ENCODE measurements at regions not wholly inside any gene's neighbourhood (a gene's known extent, or its start where the extent isn't known, plus 50 kb on each side); places are given as distances from the start of the nearest gene placed in this dataset.

GRCh38 chr6:167564416-167565250 is 239.7 kb downstream of the TTLL2 start:
- no peak for TF ChIP-seq POLR2A (IDR thresholded peaks at IDR 0.05; ENCODE audit: low read depth, low read length)
- no peak for TF ChIP-seq SPI1 (IDR thresholded peaks at IDR 0.05; ENCODE audit: low read depth, low read length)
- TF ChIP-seq TAF1 (IDR thresholded peaks at IDR 0.05; ENCODE audit: low read depth, low read length), result no peak
- no peak for TF ChIP-seq PAX5 (IDR thresholded peaks at IDR 0.05; ENCODE audit: insufficient read depth, low read length, severe bottlenecking)
- TF ChIP-seq POU2F2 (IDR thresholded peaks at IDR 0.05; ENCODE audit: low read depth, low read length), result no peak
- no peak for TF ChIP-seq POLR2AphosphoS5 (IDR thresholded peaks at IDR 0.05; ENCODE audit: low read depth, low read length)

GRCh38 chr6:167565388-167565787 is 240.5 kb downstream of the TTLL2 start:
- no peak for TF ChIP-seq POLR2A (IDR thresholded peaks at IDR 0.05; ENCODE audit: low read depth, low read length)
- TF ChIP-seq POLR2AphosphoS5 (IDR thresholded peaks at IDR 0.05; ENCODE audit: low read depth, low read length), result no peak
- no peak for TF ChIP-seq PAX5 (IDR thresholded peaks at IDR 0.05; ENCODE audit: insufficient read depth, low read length, severe bottlenecking)
- TF ChIP-seq POU2F2 (IDR thresholded peaks at IDR 0.05; ENCODE audit: low read depth, low read length), result no peak
- TF ChIP-seq TAF1 (IDR thresholded peaks at IDR 0.05; ENCODE audit: low read depth, low read length), result no peak
- TF ChIP-seq SPI1 (IDR thresholded peaks at IDR 0.05; ENCODE audit: low read depth, low read length), result no peak
- FAIRE-seq (no peak), DNase-seq (ENCODE audit: insufficient read length, low spot score) (no peak)

More at GRCh38 chr6:167564416-167565250, 239.7 kb downstream of the TTLL2 start:
- DNase-seq (ENCODE audit: insufficient read length, low spot score) (no peak), FAIRE-seq (no peak)

DNA sequence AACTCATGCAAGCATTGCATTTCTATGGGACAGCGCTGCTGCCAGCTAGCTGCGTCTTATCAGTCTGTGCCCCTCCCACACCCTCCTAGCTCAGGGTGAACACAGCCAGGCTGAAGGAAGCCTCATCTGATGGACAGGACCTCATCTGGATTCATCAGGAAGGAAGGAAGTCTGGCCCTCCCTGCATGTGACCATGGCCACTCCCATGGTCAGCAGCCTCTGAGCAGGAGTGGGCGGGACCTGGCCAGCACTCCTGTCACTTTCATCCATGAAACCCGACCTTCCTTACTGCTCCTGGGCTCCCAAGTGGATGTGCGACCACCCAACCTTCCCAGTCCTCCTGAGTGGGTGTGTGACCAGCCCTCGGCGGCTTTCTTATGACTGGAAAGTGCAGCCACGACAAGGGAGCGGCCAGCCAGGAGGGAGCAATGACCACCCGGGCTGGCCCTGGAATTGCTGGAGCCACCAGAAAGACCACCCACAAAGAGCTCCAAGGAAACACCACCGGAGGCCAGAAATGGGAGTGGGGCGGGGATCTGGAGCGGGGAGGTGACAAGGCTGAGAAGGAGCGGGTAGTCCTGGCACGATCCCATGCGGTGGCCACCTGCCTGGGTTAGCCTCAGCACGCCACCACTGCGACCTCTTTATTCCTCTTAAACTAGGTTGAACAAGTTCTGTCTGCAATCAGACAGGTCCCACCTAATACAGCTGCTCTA is 241.2 kb downstream of the TTLL2 start:
- no peak for FAIRE-seq
- no peak for DNase-seq (ENCODE audit: insufficient read length, low spot score)

DNA sequence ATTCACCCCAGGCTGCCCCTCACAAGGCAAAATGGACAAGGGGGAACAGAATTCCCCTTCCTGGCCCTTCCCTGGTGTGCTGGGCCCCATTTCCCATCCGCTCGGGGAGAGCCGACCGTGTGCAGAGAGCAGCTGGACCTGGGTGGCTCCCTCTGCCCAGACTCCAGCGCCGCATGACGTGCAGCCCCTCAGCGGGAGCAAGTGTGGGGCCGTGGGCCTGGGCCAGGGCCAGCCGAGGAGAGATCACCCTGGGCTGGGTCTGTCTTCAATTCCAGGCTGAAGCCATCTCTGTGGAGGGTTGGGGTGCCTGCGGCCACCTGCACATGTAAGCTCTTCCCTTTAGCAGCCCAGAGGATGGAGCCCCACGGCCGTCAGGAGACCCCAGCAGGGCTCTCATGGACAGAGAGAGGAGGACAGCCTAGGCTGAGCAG is 241.8 kb downstream of the TTLL2 start:
- TF ChIP-seq PAX5 (IDR thresholded peaks at IDR 0.05; ENCODE audit: insufficient read depth, low read length, severe bottlenecking) (no peak), SPI1 (IDR thresholded peaks at IDR 0.05; ENCODE audit: low read depth, low read length) (no peak), TAF1 (IDR thresholded peaks at IDR 0.05; ENCODE audit: low read depth, low read length) (no peak), POLR2A (IDR thresholded peaks at IDR 0.05; ENCODE audit: low read depth, low read length) (no peak), POLR2AphosphoS5 (IDR thresholded peaks at IDR 0.05; ENCODE audit: low read depth, low read length) (no peak), POU2F2 (IDR thresholded peaks at IDR 0.05; ENCODE audit: low read depth, low read length) (no peak)
- FAIRE-seq, result no peak
- DNase-seq (ENCODE audit: insufficient read length, low spot score), result no peak

More for the DNA sequence above, 241.2 kb downstream of the TTLL2 start:
- TF ChIP-seq TAF1 (IDR thresholded peaks at IDR 0.05; ENCODE audit: low read depth, low read length) (no peak), SPI1 (IDR thresholded peaks at IDR 0.05; ENCODE audit: low read depth, low read length) (no peak), PAX5 (IDR thresholded peaks at IDR 0.05; ENCODE audit: insufficient read depth, low read length, severe bottlenecking) (no peak), POLR2A (IDR thresholded peaks at IDR 0.05; ENCODE audit: low read depth, low read length) (no peak), POU2F2 (IDR thresholded peaks at IDR 0.05; ENCODE audit: low read depth, low read length) (no peak), POLR2AphosphoS5 (IDR thresholded peaks at IDR 0.05; ENCODE audit: low read depth, low read length) (no peak)

- DNase-seq (ENCODE audit: insufficient read length, low spot score) (no peak), FAIRE-seq (no peak)
- no peak for TF ChIP-seq PAX5 (IDR thresholded peaks at IDR 0.05; ENCODE audit: insufficient read depth, low read length, severe bottlenecking)
- no peak for TF ChIP-seq POLR2AphosphoS5 (IDR thresholded peaks at IDR 0.05; ENCODE audit: low read depth, low read length)
- TF ChIP-seq SPI1 (IDR thresholded peaks at IDR 0.05; ENCODE audit: low read depth, low read length), result no peak
- no peak for TF ChIP-seq POLR2A (IDR thresholded peaks at IDR 0.05; ENCODE audit: low read depth, low read length)
- TF ChIP-seq POU2F2 (IDR thresholded peaks at IDR 0.05; ENCODE audit: low read depth, low read length), result no peak
Measured at GRCh38 chr6:167567142-167568033, 242.5 kb downstream of the TTLL2 start.

DNA sequence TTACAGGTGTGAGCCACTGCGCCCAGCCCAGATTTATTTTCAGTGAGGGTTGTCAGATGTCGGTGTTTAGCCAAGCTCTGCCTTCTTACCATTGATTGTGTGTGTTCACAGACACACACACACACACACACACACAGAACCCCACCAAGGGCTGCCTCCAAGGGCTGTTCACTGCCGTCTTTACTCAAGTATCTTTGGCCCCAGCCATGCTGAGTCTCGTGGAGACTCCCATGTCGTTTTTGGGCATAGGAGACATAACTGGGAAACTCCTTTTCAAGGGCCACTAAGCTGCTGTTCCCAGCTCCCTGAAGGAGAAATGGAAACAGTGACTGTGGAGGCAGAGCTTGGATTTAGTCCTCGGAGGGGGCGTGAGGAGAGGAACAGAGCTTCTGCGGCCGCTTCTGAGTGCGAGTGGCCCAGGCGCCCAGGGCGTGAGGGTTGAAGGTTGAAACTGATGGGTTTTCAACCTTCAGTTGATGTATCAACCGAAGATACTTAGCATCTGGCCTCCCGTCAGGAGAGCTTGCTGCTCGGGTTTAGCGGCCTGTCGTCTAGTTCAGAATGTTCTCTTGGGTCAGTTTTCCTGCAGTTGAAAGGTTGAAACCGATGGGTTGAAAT is 243.6 kb downstream of the TTLL2 start:
- no peak for FAIRE-seq
- no peak for DNase-seq (ENCODE audit: insufficient read length, low spot score)
- TF ChIP-seq PAX5 (IDR thresholded peaks at IDR 0.05; ENCODE audit: insufficient read depth, low read length, severe bottlenecking), result no peak
- TF ChIP-seq TAF1 (IDR thresholded peaks at IDR 0.05; ENCODE audit: low read depth, low read length), result no peak
- no peak for TF ChIP-seq POLR2A (IDR thresholded peaks at IDR 0.05; ENCODE audit: low read depth, low read length)
- TF ChIP-seq POLR2AphosphoS5 (IDR thresholded peaks at IDR 0.05; ENCODE audit: low read depth, low read length), result no peak
- TF ChIP-seq SPI1 (IDR thresholded peaks at IDR 0.05; ENCODE audit: low read depth, low read length), result no peak
- no peak for TF ChIP-seq POU2F2 (IDR thresholded peaks at IDR 0.05; ENCODE audit: low read depth, low read length)

- no peak for DNase-seq (ENCODE audit: insufficient read length, low spot score)
- FAIRE-seq, result no peak
- TF ChIP-seq POLR2A (IDR thresholded peaks at IDR 0.05; ENCODE audit: low read depth, low read length) (no peak), POLR2AphosphoS5 (IDR thresholded peaks at IDR 0.05; ENCODE audit: low read depth, low read length) (no peak), SPI1 (IDR thresholded peaks at IDR 0.05; ENCODE audit: low read depth, low read length) (no peak), TAF1 (IDR thresholded peaks at IDR 0.05; ENCODE audit: low read depth, low read length) (no peak), PAX5 (IDR thresholded peaks at IDR 0.05; ENCODE audit: insufficient read depth, low read length, severe bottlenecking) (no peak), POU2F2 (IDR thresholded peaks at IDR 0.05; ENCODE audit: low read depth, low read length) (no peak)
Measured at GRCh38 chr6:167569041-167569805, 244.3 kb downstream of the TTLL2 start.

DNA sequence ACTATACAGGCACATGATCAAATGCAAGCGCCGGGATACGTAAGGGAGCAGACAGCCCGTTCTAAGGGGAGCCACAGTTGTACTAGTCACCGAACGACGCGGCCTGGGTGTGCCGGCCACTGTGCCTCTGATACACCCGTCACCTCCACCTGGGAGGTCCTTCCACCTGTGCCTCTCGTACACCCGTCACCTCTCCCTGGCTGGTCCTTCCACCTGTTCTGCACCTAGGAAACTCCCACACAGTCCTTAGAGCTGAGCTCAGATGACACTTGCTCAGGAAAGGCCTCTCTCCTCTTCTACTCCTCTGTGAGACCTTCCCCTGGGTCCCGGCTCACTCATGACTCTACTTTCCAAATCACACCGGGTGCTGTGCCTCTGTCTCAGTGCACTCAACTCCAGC is 245.0 kb downstream of the TTLL2 start:
- DNase-seq (ENCODE audit: insufficient read length, low spot score) (no peak), FAIRE-seq (no peak)
- no peak for TF ChIP-seq SPI1 (IDR thresholded peaks at IDR 0.05; ENCODE audit: low read depth, low read length)
- no peak for TF ChIP-seq TAF1 (IDR thresholded peaks at IDR 0.05; ENCODE audit: low read depth, low read length)
- TF ChIP-seq PAX5 (IDR thresholded peaks at IDR 0.05; ENCODE audit: insufficient read depth, low read length, severe bottlenecking), result no peak
- no peak for TF ChIP-seq POU2F2 (IDR thresholded peaks at IDR 0.05; ENCODE audit: low read depth, low read length)
- no peak for TF ChIP-seq POLR2AphosphoS5 (IDR thresholded peaks at IDR 0.05; ENCODE audit: low read depth, low read length)
- no peak for TF ChIP-seq POLR2A (IDR thresholded peaks at IDR 0.05; ENCODE audit: low read depth, low read length)
